ENCODE measurements at regions not wholly inside any gene's neighbourhood (a gene's known extent, or its start where the extent isn't known, plus 50 kb on each side); places are given as distances from the start of the nearest gene placed in this dataset.

DNA sequence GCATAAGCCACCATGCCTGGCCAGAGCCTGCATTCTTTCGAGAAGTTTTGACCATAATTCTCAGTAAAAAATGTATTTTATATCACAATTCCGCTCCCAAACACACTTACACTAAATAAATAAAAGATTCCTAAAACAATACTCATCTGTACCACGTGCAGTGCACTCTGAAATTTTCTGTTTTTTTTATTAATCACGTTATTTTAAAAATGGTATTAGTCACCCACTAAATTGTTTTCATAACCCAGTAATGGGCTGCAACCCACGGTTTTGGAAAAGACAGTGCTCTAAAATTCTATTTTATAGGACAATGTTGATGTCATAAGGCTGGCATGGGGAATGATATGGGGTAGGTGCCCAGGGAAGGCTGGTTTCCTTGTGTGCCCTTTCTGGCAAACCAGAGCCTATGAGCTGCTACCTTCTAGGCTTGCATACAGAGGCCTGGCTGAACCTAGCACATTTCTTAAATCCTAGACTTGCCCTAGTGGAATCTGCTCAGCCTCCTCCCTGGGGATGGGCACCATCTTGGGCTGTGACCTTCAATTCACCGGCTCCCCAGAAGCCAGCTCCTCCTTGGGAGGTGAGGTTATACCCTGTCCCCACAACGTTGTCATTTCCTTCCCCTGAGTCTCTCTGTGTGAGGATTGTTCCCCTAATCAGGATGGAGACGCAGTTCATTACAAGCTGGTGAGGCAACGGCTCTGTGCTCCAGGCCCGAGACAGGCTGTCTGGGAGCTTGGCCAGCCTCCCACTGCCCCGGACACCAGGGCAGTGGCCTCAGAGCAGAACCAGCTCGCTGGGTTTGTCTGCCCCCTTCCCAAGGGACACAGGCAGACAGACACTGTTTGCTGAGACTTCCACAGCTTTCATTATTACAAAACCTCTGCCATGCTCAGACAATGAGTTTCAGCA is 116.5 kb upstream of the NAV2 start:
- no peak for TF ChIP-seq POLR2AphosphoS5 (IDR thresholded peaks at IDR 0.05; ENCODE audit: borderline replicate concordance, low read depth, low read length)
- TF ChIP-seq EZH2 (IDR thresholded peaks at IDR 0.05) = no peak
